Right lobe of liver (tissue), 4 donors: ENCODE measurements at regions not wholly inside any gene's neighbourhood (a gene's known extent, or its start where the extent isn't known, plus 50 kb on each side); places are given as distances from the start of the nearest gene placed in this dataset.
"Not testable (repeated sequence)": the region's sequence is repeated elsewhere in the genome, so short reads cannot be mapped to it uniquely, and the experiment has no call there.

Experiments
- POLR2A ChIP-seq: fragments of 450-650 bp; IDR thresholded peaks from one replicate; pipeline ENCODE4 v1.6.1; 2017; ENCODE audit warnings: antibody characterized with exemption, mild to moderate bottlenecking
- TF ChIP-seq, protein P1 (sequence below), 4 donors: fragments of 200-600 bp in 3 of 4; fragments of 450-650 bp in 1 of 4; IDR thresholded peaks; one replicate each; pipeline versions ENCODE4 v1.5.1 to v1.8.0; 2016 to 2022; ENCODE audit warnings: antibody characterized with exemption in 4 of 4, mild to moderate bottlenecking in 2 of 4
- donor health status: DM: no; HTN: no; CAD: no.
- donor health status: DM: no; HTN: no; CAD: no.
- donor health status: DM: no; HTN: yes; CAD: no.

DNA sequence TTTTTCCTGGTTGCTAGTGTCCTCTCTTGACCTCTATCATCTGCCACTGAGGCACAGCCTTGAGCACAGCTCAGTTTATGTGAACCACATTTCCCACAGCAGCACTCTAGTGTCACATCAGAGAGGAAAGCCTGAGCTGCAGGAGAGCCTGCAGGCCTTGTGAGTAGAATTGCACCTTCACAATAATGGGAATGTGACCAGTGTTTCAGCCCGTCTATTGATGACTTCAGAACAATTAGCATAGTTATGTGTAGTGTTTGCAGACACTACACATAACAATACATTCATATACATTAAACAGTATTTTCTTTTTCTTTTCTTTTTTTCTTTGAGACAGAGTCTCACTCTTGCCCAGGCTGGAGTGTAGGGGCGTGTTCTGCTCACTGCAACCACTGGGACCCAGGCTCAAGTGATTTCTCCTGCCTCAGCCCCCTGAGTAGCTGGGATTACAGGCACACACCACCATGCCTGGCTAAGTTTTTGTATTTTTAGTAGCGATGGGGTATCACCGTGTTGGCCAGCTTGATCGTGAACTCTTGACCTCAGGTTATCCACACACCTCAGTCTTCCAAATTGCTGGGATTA lies 108.0 kb upstream of the LRRC3B start:
- TF ChIP-seq, protein P1, sequence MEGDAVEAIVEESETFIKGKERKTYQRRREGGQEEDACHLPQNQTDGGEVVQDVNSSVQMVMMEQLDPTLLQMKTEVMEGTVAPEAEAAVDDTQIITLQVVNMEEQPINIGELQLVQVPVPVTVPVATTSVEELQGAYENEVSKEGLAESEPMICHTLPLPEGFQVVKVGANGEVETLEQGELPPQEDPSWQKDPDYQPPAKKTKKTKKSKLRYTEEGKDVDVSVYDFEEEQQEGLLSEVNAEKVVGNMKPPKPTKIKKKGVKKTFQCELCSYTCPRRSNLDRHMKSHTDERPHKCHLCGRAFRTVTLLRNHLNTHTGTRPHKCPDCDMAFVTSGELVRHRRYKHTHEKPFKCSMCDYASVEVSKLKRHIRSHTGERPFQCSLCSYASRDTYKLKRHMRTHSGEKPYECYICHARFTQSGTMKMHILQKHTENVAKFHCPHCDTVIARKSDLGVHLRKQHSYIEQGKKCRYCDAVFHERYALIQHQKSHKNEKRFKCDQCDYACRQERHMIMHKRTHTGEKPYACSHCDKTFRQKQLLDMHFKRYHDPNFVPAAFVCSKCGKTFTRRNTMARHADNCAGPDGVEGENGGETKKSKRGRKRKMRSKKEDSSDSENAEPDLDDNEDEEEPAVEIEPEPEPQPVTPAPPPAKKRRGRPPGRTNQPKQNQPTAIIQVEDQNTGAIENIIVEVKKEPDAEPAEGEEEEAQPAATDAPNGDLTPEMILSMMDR (IDR thresholded peaks at IDR 0.05): not testable (repeated sequence)
- not testable (repeated sequence) for TF ChIP-seq POLR2A
